HepG2 (cell line): ENCODE measurements at regions not wholly inside any gene's neighbourhood (a gene's known extent, or its start where the extent isn't known, plus 50 kb on each side); places are given as distances from the start of the nearest gene placed in this dataset.

ENCODE experiments used
- ATAC-seq: fragments of 200-7000 bp; cut with Tn5 transposase; 3 replicates; pipeline ENCODE4 v1.9.1; 2020; ENCODE audit warnings: mild to moderate bottlenecking, moderate library complexity
- BruUV-seq: library from RNA; stranded (reverse); fragments of 400-500 nt; replicated peaks from 2 replicates; lab custom pipeline; 2021; lab: Mats Ljungman, UMichigan
- CTCF ChIA-PET: fragments of 300-600 bp; formaldehyde crosslinking; extraction: SDS; loops from one replicate; lab custom pipeline; 2021; ENCODE audit warnings: low total read pairs, inconsistent platforms, low intra/inter-chr PET ratio; lab: Yijun Ruan, JAX
- POLR2A ChIA-PET: fragments of 350-600 bp; sonication (Branson Sonifier 250); formaldehyde crosslinking; loops from one replicate; lab custom pipeline; 2020; ENCODE audit warnings: antibody characterized with exemption, inconsistent platforms; lab: Yijun Ruan, JAX
- DNase-seq: peaks from one replicate; pipeline ENCODE4 v3.0.0-alpha.2; 2015; ENCODE audit warnings: low spot score
- FAIRE-seq: peaks from 3 replicates; lab custom pipeline; 2011; peaks lifted over from hg19 to GRCh38; lab: Jason Lieb, UNC
- H2AFZ ChIP-seq: one replicate; pipeline ENCODE4 v1.6.1; 2011; ENCODE audit warnings: low read length, inconsistent platforms
- H3K27ac ChIP-seq: fragments of 300-600 bp; 3 replicates; pipeline ENCODE4 v1.8.0; 2011; ENCODE audit warnings: mixed run types, mild to moderate bottlenecking, mixed read lengths, low read length, inconsistent platforms; ENCODE audit not compliant: insufficient read depth; ENCODE audit errors: extremely low read length
- H3K27me3 ChIP-seq, 2 experiments: fragments of 200-600 bp in 1 of 2; 2 replicates in 1 of 2; 3 replicates in 1 of 2; pipeline versions ENCODE4 v1.6.0 to v1.8.0; 2011; ENCODE audit warnings: low read length in 2 of 2, mild to moderate bottlenecking in 2 of 2, moderate library complexity in 2 of 2, inconsistent platforms in 1 of 2; ENCODE audit not compliant: insufficient read depth in 2 of 2, control insufficient read depth in 1 of 2
- H3K36me3 ChIP-seq, 2 experiments: fragments of 200-600 bp in 1 of 2; replicated peaks in 1 of 2; 2 replicates in 1 of 2; 3 replicates in 1 of 2; pipeline versions ENCODE4 v1.5.1 to v1.8.0; 2011; ENCODE audit warnings: low read length in 2 of 2, inconsistent platforms in 1 of 2; ENCODE audit not compliant: insufficient read depth in 2 of 2, control insufficient read depth in 1 of 2
- H3K4me1 ChIP-seq: 2 replicates; pipeline ENCODE4 v1.5.1; 2012; ENCODE audit warnings: low read length, inconsistent platforms; ENCODE audit not compliant: insufficient read depth
- H3K4me2 ChIP-seq: 2 replicates; pipeline ENCODE4 v1.6.0; 2011; ENCODE audit warnings: low read depth, low read length, inconsistent platforms
- H3K4me3 ChIP-seq, 3 experiments: fragments of 200-600 bp in 1 of 3; sonication (generic), shearing (Covaris generic) in 1 of 3; replicated peaks in 1 of 3; 2 replicates each; pipeline ENCODE4 v1.5.1; 2011 to 2016; ENCODE audit warnings: low read length in 3 of 3, inconsistent platforms in 2 of 3, low read depth in 2 of 3, mild to moderate bottlenecking in 2 of 3, control low read depth in 1 of 3, mixed read lengths in 1 of 3; ENCODE audit not compliant: insufficient read depth in 1 of 3
- H3K79me2 ChIP-seq: one replicate; pipeline ENCODE4 v1.6.1; 2011; ENCODE audit warnings: low read length, inconsistent platforms; ENCODE audit not compliant: insufficient read depth
- H3K9ac ChIP-seq: 2 replicates; pipeline ENCODE4 v1.6.0; 2011; ENCODE audit warnings: mild to moderate bottlenecking, low read depth, low read length, inconsistent platforms; ENCODE audit not compliant: insufficient read depth
- H3K9me3 ChIP-seq: 2 replicates; pipeline ENCODE4 v1.5.1; 2012; ENCODE audit warnings: mild to moderate bottlenecking, low read length
- H4K20me1 ChIP-seq: 2 replicates; pipeline ENCODE4 v1.6.0; 2011; ENCODE audit warnings: inconsistent platforms, mild to moderate bottlenecking, low read length, moderate library complexity; ENCODE audit not compliant: insufficient read depth
- ATRX ChIP-seq: sonication (generic); formaldehyde crosslinking; IDR thresholded peaks from 2 replicates; pipeline ENCODE4 v1.4.0; 2020; ENCODE audit warnings: missing genetic modification reagents, borderline replicate concordance
- HOXA7 ChIP-seq: sonication (generic); formaldehyde crosslinking; IDR thresholded peaks from 2 replicates; pipeline ENCODE4 v1.8.1; 2022; ENCODE audit warnings: mild to moderate bottlenecking, missing genetic modification reagents, moderate library complexity
- KMT2B ChIP-seq: IDR thresholded peaks from 2 replicates; pipeline ENCODE4 v1.6.1; 2016; ENCODE audit warnings: missing genetic modification reagents, missing compliant biosample characterization
- NCOA1 ChIP-seq: sonication (generic); formaldehyde crosslinking; IDR thresholded peaks from 2 replicates; pipeline ENCODE4 v1.9.0; 2021; ENCODE audit warnings: missing genetic modification reagents
- REL ChIP-seq: sonication (generic); formaldehyde crosslinking; conservative IDR thresholded peaks from 2 replicates; pipeline ENCODE4 v1.8.0; 2022; ENCODE audit warnings: mild to moderate bottlenecking, missing genetic modification reagents, moderate library complexity
- SIX1 ChIP-seq: sonication (generic); formaldehyde crosslinking; IDR thresholded peaks from 2 replicates; pipeline ENCODE4 v1.4.0; 2020; ENCODE audit warnings: missing genetic modification reagents, borderline replicate concordance
- TAF15 ChIP-seq: fragments of 200-400 bp; formaldehyde crosslinking; IDR thresholded peaks from one replicate; pipeline ENCODE4 v1.6.1; 2018; ENCODE audit warnings: mild to moderate bottlenecking, low read depth, low read length; ENCODE audit not compliant: poor library complexity, severe bottlenecking
- TMF1 ChIP-seq: sonication (generic); formaldehyde crosslinking; IDR thresholded peaks from 2 replicates; pipeline ENCODE4 v1.8.1; 2022; ENCODE audit warnings: low read depth, missing genetic modification reagents
- TOE1 ChIP-seq: sonication (generic); formaldehyde crosslinking; IDR thresholded peaks from 2 replicates; pipeline ENCODE4 v1.4.0; 2020; ENCODE audit warnings: mild to moderate bottlenecking, missing genetic modification reagents
- TP53 ChIP-seq: sonication (generic); formaldehyde crosslinking; conservative IDR thresholded peaks from 2 replicates; pipeline ENCODE4 v1.4.0; 2020; ENCODE audit warnings: missing genetic modification reagents
- ZNF558 ChIP-seq: sonication (generic); formaldehyde crosslinking; IDR thresholded peaks from 2 replicates; pipeline ENCODE4 v1.9.0; 2022; ENCODE audit warnings: mild to moderate bottlenecking, missing genetic modification reagents, borderline replicate concordance
- ZNF660 ChIP-seq: sonication (generic); formaldehyde crosslinking; IDR thresholded peaks from 2 replicates; pipeline ENCODE4 v1.5.1; 2020; ENCODE audit warnings: mild to moderate bottlenecking, low read depth, missing genetic modification reagents, borderline replicate concordance
- WGBS: methylation state at CpG from one replicate; pipeline ENCODE4 v1.1.6; 2017; ENCODE audit warnings: low lambda C conversion rate; 5-methylcytosine and 5-hydroxymethylcytosine counted together
- in situ Hi-C: cut with HindIII; loops from 2 replicates; pipeline ENCODE4 v1.10.0; 2017; ENCODE audit warnings: low pct_unique_long_range_greater_than_20kb; ENCODE audit not compliant: extremely low pct_ligation_motif_present
- intact Hi-C: fragments of 100-400 bp; cut with micrococcal nuclease; formaldehyde crosslinking; loops from one replicate; pipeline ENCODE4 v1.10.0; 2022; ENCODE audit not compliant: unreplicated experiment
- TF ChIP-seq, protein P1 (sequence below): sonication (generic); formaldehyde crosslinking; IDR thresholded peaks from 2 replicates; pipeline ENCODE4 v1.4.0; 2020; ENCODE audit warnings: mild to moderate bottlenecking, missing genetic modification reagents
- TF ChIP-seq, protein P2 (sequence below): sonication (generic); formaldehyde crosslinking; IDR thresholded peaks from 2 replicates; pipeline ENCODE4 v1.8.0; 2023; ENCODE audit warnings: mild to moderate bottlenecking, missing genetic modification reagents

DNA sequence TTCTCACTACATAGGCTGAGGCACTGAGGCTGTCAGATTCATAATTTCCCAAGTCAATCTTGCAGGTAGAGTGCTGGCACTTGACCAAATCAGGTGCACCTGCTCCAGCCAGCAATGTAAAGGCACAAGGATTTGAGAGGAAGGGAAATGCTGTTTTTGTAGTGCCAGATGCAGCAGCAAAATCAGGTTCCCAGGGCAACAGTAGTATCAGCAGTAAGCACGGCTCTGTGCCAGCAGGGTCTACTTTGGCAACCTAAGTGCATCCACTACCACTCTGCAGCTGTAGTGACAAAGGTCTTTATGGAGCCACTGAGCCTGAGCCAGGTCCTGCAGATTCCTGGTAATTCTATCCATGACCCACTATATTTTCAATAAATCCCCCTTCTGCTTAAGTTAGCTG, 329.5 kb downstream of the TPBG start:
- no peaks in the 10 kb centered on the region for H3K9me3 ChIP-seq
- H4K20me1 ChIP-seq: no peaks in the 10 kb centered on the region
- no peak overlapping the region for H3K4me2 ChIP-seq
- TF ChIP-seq TAF15 (no peak), KMT2B (CRISPR knock-in tag) (no peak), TP53 (CRISPR knock-in tag) (no peak), ZNF660 (CRISPR knock-in tag) (no peak), TMF1 (CRISPR knock-in tag) (no peak), ZNF558 (no peak), TOE1 (no peak), REL (CRISPR knock-in tag) (no peak), ATRX (CRISPR knock-in tag) (no peak), NCOA1 (no peak), SIX1 (no peak), HOXA7 (CRISPR knock-in tag) (no peak)
- TF ChIP-seq, protein P1, sequence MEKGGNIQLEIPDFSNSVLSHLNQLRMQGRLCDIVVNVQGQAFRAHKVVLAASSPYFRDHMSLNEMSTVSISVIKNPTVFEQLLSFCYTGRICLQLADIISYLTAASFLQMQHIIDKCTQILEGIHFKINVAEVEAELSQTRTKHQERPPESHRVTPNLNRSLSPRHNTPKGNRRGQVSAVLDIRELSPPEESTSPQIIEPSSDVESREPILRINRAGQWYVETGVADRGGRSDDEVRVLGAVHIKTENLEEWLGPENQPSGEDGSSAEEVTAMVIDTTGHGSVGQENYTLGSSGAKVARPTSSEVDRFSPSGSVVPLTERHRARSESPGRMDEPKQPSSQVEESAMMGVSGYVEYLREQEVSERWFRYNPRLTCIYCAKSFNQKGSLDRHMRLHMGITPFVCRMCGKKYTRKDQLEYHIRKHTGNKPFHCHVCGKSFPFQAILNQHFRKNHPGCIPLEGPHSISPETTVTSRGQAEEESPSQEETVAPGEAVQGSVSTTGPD (CRISPR knock-in tag): no peak
- TF ChIP-seq, protein P2, sequence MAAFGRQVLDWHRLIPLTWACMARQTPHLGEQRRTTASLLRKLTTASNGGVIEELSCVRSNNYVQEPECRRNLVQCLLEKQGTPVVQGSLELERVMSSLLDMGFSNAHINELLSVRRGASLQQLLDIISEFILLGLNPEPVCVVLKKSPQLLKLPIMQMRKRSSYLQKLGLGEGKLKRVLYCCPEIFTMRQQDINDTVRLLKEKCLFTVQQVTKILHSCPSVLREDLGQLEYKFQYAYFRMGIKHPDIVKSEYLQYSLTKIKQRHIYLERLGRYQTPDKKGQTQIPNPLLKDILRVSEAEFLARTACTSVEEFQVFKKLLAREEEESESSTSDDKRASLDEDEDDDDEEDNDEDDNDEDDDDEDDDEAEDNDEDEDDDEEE (CRISPR knock-in tag): no peak
- WGBS: 0% methylated on average over 1 of the region's 1 CpG
- ATAC-seq: no peak
- intact Hi-C loops: no loop called here
- no peaks in the 10 kb centered on the region for H3K79me2 ChIP-seq
- BruUV-seq: no TSS peak
- no peak overlapping the region for H3K27ac ChIP-seq
- CTCF ChIA-PET: no interaction called here
- DNase-seq: no peak
- H3K36me3 ChIP-seq: no peaks in the 10 kb centered on the region
- in situ Hi-C loops: no loop called here
- H3K9ac ChIP-seq: no peak overlapping the region
- POLR2A ChIA-PET: no interaction called here
- no peak overlapping the region for H2AFZ ChIP-seq
- H3K4me3 ChIP-seq: no peak overlapping the region
- FAIRE-seq: no peak
- H3K4me1 ChIP-seq: peaks cover 6% of the 10 kb centered on the region
- no peaks in the 10 kb centered on the region for H3K27me3 ChIP-seq
